RWPE1 (cell line): ENCODE measurements at regions not wholly inside any gene's neighbourhood (a gene's known extent, or its start where the extent isn't known, plus 50 kb on each side); places are given as distances from the start of the nearest gene placed in this dataset.
"Not testable (repeated sequence)": the region's sequence is repeated elsewhere in the genome, so short reads cannot be mapped to it uniquely, and the experiment has no call there.

Source experiments
- CTCF ChIA-PET: fragments of 350-600 bp; sonication (Branson Sonifier 250); formaldehyde crosslinking; extraction: SDS; loops from one replicate; lab custom pipeline; 2021; lab: Yijun Ruan, JAX
- POLR2A ChIA-PET: fragments of 400-600 bp; formaldehyde crosslinking; extraction: SDS; loops from one replicate; lab custom pipeline; 2020; ENCODE audit warnings: antibody characterized with exemption; ENCODE audit not compliant: low non-redundant PET; lab: Yijun Ruan, JAX
- DNase-seq: peaks from one replicate; pipeline ENCODE4 v3.0.0; 2012; ENCODE audit warnings: low spot score
- H3K27ac ChIP-seq: fragments of 450-650 bp; 2 replicates; pipeline ENCODE4 v1.5.1; 2017
- CTCF ChIP-seq: fragments of 450-650 bp; conservative IDR thresholded peaks from 2 replicates; pipeline ENCODE4 v1.5.1; 2017; ENCODE audit warnings: low read depth, mild to moderate bottlenecking

GRCh38 chr9:110028676-110029075 lies 179.3 kb downstream of the C9orf152 start:
- POLR2A ChIA-PET = no interaction called here
- no peak for TF ChIP-seq CTCF
- DNase-seq = no peak
- H3K27ac ChIP-seq = no peak overlapping the region
- CTCF ChIA-PET = interaction anchor here (0.6 to 1.1 kb wide), 2 partner anchors 10 to 14 kb away, joined by 3 to 4 read pairs; no protein-coding TSS in a partner anchor

- peak; percentile 92 for DNase-seq
- H3K27ac ChIP-seq = no peak overlapping the region
- ChIA-PET POLR2A (no interaction called here), CTCF (interaction anchor here (0.6 kb wide), 1 partner anchor 11 kb away, joined by 3 read pairs; no protein-coding TSS in a partner anchor)
- no peak for TF ChIP-seq CTCF
These were observed 178.5 kb downstream of the C9orf152 start for GRCh38 chr9:110029429-110029955.

- no peak overlapping the region for H3K27ac ChIP-seq
- POLR2A ChIA-PET = no interaction called here
- DNase-seq = no peak
- CTCF ChIA-PET = no interaction called here
- TF ChIP-seq CTCF = no peak
These were observed 177.9 kb downstream of the C9orf152 start for GRCh38 chr9:110029956-110030480.

GRCh38 chr9:110030632-110031031 lies 177.3 kb downstream of the C9orf152 start:
- peak; percentile 43 for DNase-seq
- TF ChIP-seq CTCF = no peak
- ChIA-PET POLR2A (no interaction called here), CTCF (interaction anchor here (0.6 kb wide), 1 partner anchor 207 kb away, joined by 3 read pairs; no protein-coding TSS in a partner anchor)
- H3K27ac ChIP-seq = peak overlapping the region; percentile 67

GRCh38 chr9:110031511-110032173 lies 176.3 kb downstream of the C9orf152 start:
- no peak for TF ChIP-seq CTCF
- POLR2A ChIA-PET = no interaction called here
- CTCF ChIA-PET = interaction anchor here (0.8 to 1.2 kb wide), 3 partner anchors 18 to 179 kb away, joined by 3 to 4 read pairs (median 3); no protein-coding TSS in a partner anchor
- DNase-seq = peak; percentile 92
- peak overlapping the region; percentile 67 for H3K27ac ChIP-seq

GRCh38 chr9:110032532-110032931 lies 175.4 kb downstream of the C9orf152 start:
- H3K27ac ChIP-seq = peak overlapping the region; percentile 67
- POLR2A ChIA-PET, DNase-seq: not testable (repeated sequence)
- CTCF ChIA-PET = interaction anchor here (0.6 to 1.2 kb wide), 2 partner anchors 17 to 124 kb away, joined by 3 to 4 read pairs; no protein-coding TSS in a partner anchor
